Type B pancreatic cell (in vitro differentiated cells): ENCODE measurements at regions not wholly inside any gene's neighbourhood (a gene's known extent, or its start where the extent isn't known, plus 50 kb on each side); places are given as distances from the start of the nearest gene placed in this dataset.

Experiments used
- DNase-seq: peaks from one replicate; pipeline ENCODE4 v3.0.0; 2021; ENCODE audit warnings: mixed read lengths; ENCODE audit not compliant: unreplicated experiment; ENCODE audit errors: extremely low spot score
- H3K27ac Mint-ChIP-seq: 2 replicates; pipeline ENCODE4 v1.8.0; 2021; ENCODE audit warnings: mild to moderate bottlenecking, mixed read lengths
- H3K27me3 Mint-ChIP-seq: 2 replicates; pipeline ENCODE4 v1.8.0; 2021; ENCODE audit warnings: mixed read lengths
- H3K36me3 Mint-ChIP-seq: 2 replicates; pipeline ENCODE4 v1.8.0; 2021; ENCODE audit warnings: mixed read lengths
- H3K4me1 Mint-ChIP-seq: one replicate; pipeline ENCODE4 v1.8.0; 2021; ENCODE audit warnings: mixed read lengths; ENCODE audit not compliant: unreplicated experiment
- H3K4me3 Mint-ChIP-seq: 2 replicates; pipeline ENCODE4 v1.8.0; 2021; ENCODE audit warnings: mild to moderate bottlenecking, mixed read lengths
- H3K9me3 Mint-ChIP-seq: 2 replicates; pipeline ENCODE4 v1.8.0; 2021; ENCODE audit warnings: mixed read lengths
- TF ChIP-seq, protein P1 (sequence below): fragments of 200-600 bp; sonication (generic); conservative IDR thresholded peaks from 2 replicates; pipeline ENCODE4 v1.5.0; 2021; ENCODE audit warnings: antibody characterized with exemption, mild to moderate bottlenecking

DNA sequence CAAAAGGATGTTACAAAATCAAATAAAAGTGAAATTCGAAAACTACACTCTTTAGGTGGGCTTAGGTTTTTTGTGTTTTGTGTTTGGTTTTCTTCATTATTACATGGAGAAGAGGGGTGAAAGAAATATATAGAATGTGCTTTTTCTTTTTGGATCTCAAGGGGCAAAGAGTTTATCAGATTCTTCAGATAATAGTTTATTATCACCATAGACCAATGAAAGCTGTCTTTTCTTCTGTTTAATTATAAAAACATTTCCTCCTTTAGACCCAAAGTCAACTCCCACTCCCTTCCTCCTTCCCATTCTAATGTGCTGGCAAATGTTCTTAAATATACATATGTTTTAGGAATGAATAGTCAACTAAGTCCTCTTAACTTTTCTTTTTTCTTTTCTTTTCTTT, 167.6 kb downstream of the AKR1D1 start:
- Mint-ChIP-seq H3K9me3 (peaks cover 19% of the 10 kb centered on the region), H3K36me3 (peaks cover 15% of the 10 kb centered on the region), H3K4me3 (peak overlapping the region; percentile 76), H3K27me3 (no peaks in the 10 kb centered on the region), H3K4me1 (peaks cover 41% of the 10 kb centered on the region), H3K27ac (peak overlapping the region; percentile 89)
- DNase-seq: no peak
- TF ChIP-seq, protein P1, sequence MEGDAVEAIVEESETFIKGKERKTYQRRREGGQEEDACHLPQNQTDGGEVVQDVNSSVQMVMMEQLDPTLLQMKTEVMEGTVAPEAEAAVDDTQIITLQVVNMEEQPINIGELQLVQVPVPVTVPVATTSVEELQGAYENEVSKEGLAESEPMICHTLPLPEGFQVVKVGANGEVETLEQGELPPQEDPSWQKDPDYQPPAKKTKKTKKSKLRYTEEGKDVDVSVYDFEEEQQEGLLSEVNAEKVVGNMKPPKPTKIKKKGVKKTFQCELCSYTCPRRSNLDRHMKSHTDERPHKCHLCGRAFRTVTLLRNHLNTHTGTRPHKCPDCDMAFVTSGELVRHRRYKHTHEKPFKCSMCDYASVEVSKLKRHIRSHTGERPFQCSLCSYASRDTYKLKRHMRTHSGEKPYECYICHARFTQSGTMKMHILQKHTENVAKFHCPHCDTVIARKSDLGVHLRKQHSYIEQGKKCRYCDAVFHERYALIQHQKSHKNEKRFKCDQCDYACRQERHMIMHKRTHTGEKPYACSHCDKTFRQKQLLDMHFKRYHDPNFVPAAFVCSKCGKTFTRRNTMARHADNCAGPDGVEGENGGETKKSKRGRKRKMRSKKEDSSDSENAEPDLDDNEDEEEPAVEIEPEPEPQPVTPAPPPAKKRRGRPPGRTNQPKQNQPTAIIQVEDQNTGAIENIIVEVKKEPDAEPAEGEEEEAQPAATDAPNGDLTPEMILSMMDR: no peak

DNA sequence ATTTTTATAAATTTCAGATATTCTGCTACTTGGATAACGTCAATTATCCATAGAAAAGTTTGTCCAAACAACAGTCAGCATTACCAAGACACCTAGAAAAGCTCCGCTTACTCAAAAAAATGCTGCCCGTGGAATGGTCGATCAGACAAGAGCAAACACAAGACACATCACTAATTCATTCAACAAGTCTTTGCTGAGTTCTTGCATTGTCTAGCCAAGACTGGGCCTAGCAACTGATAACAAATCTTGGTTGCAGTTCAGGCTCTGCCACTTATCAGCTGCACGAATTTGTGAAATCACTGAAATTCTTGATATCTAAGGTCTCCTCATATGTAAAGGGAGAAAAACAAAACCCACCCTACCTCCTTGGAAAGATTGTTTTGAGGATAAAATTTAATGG, 168.3 kb downstream of the AKR1D1 start:
- peak overlapping the region; percentile 83 for H3K27ac Mint-ChIP-seq

DNA sequence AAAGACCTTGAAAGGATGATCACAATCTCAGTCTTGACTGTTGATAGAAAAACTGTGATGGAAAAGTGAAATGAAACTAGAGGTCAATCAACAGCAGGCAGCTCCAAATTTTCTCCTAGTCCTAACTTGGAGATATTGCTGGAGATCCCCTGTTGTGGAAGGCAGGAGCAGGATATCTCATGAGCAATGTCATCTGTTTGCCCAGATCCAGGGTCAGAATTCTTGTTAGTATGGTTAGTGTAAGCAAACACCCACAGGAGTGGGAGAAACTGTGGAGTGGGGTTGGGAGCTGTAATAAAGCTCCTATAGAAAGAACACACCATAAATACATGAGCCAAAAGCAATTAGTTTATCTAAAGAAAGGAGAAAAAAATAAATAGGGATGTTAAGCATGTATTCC, 169.0 kb downstream of the AKR1D1 start:
- peaks cover 10% of the 10 kb centered on the region for H3K36me3 Mint-ChIP-seq
- peak overlapping the region; percentile 83 for H3K27ac Mint-ChIP-seq
- peaks cover 14% of the 10 kb centered on the region for H3K9me3 Mint-ChIP-seq
- H3K4me1 Mint-ChIP-seq: peaks cover 41% of the 10 kb centered on the region
- H3K4me3 Mint-ChIP-seq: no peak overlapping the region
- TF ChIP-seq, protein P1: no peak
- no peak for DNase-seq
- H3K27me3 Mint-ChIP-seq: no peaks in the 10 kb centered on the region

More for the DNA sequence above, 168.3 kb downstream of the AKR1D1 start:
- no peak for DNase-seq
- Mint-ChIP-seq H3K4me3 (no peak overlapping the region), H3K4me1 (peaks cover 41% of the 10 kb centered on the region), H3K27me3 (no peaks in the 10 kb centered on the region), H3K36me3 (peaks cover 10% of the 10 kb centered on the region), H3K9me3 (peaks cover 14% of the 10 kb centered on the region)
- TF ChIP-seq, protein P1: no peak

DNA sequence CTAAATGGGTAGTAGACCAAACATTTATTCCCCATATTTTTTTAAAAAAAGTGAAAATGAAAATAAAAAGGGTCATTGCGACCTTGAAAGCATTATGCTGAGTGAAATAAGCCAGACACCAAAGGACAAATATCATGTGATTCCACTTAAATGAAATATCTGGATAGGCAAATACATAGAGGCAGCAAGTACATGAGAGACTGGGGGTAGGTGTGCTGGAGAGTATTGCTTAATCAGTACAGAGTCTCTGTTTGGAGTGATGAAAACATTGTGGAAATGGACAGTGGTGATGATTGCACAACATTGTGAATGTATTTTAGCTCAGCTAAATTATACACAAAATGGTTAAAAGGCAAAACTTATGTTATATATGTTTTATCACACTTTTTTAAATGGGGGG, 169.4 kb downstream of the AKR1D1 start:
- Mint-ChIP-seq H3K27ac (peak overlapping the region; percentile 83), H3K9me3 (peaks cover 14% of the 10 kb centered on the region), H3K27me3 (no peaks in the 10 kb centered on the region), H3K36me3 (peaks cover 10% of the 10 kb centered on the region), H3K4me3 (no peak overlapping the region), H3K4me1 (peaks cover 41% of the 10 kb centered on the region)
- TF ChIP-seq, protein P1: no peak
- no peak for DNase-seq

DNA sequence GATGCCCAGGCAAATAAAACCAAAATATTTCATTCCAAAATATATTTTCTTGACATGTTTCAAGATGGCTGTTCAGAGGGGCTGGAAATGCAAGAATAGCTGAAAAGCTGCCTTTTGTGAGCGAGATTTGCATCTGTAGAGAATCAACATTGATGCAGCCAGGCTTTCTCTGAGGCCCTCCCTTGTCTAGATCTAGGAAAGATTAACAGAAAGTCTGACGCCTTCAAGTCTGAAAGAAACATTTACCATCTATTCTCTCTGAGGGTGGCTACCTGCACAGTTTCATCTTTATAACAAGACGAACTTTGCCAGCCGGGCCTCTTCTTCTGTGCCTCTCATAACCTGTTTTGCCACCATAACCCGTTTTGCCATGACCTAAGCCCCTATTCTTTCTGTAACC, 170.2 kb downstream of the AKR1D1 start:
- peak overlapping the region; percentile 83 for H3K27ac Mint-ChIP-seq
- peaks cover 14% of the 10 kb centered on the region for H3K9me3 Mint-ChIP-seq
- peaks cover 10% of the 10 kb centered on the region for H3K36me3 Mint-ChIP-seq
- H3K4me3 Mint-ChIP-seq: peak overlapping the region; percentile 23
- DNase-seq: no peak
- TF ChIP-seq, protein P1: no peak
- H3K4me1 Mint-ChIP-seq: peaks cover 41% of the 10 kb centered on the region
- H3K27me3 Mint-ChIP-seq: no peaks in the 10 kb centered on the region

DNA sequence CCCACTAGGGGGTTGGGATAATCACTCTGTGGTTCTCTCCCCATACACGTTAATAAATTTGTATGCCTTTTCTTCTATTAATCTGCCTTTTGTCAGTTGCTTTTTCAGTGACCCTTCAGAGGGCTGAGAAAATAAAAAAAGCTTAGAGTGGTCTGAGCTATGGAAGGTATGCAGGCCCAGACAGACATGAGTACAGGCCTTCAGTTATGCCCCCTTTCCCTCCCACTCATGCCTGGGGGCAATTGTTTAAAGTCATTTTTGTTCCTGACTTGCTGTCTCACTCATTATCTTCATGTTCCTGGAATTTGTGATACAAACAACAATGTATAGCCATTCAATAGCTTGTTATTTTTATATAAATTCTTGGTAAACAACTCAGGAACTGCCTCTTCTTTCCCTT, 170.8 kb downstream of the AKR1D1 start:
- TF ChIP-seq, protein P1: no peak
- Mint-ChIP-seq H3K4me1 (peaks cover 41% of the 10 kb centered on the region), H3K36me3 (peaks cover 10% of the 10 kb centered on the region), H3K27ac (peak overlapping the region; percentile 83), H3K4me3 (peak overlapping the region; percentile 42), H3K27me3 (no peaks in the 10 kb centered on the region), H3K9me3 (peaks cover 14% of the 10 kb centered on the region)
- DNase-seq: no peak
